CD14-positive monocyte (primary cell): ENCODE measurements at regions not wholly inside any gene's neighbourhood (a gene's known extent, or its start where the extent isn't known, plus 50 kb on each side); places are given as distances from the start of the nearest gene placed in this dataset.

Source experiments
- DNase-seq, 3 donors: peaks; one replicate each; pipeline ENCODE4 v3.0.0-alpha.2; 2011 to 2022
- H2AFZ ChIP-seq: 2 replicates; pipeline ENCODE4 v1.6.0; 2012; ENCODE audit warnings: mild to moderate bottlenecking, low read depth, low read length, inconsistent platforms; ENCODE audit not compliant: insufficient read depth, poor library complexity, severe bottlenecking
- H3K27ac ChIP-seq, 2 donors: 1 replicate in 1 of 2; 2 replicates in 1 of 2; pipeline ENCODE4 v1.5.1; 2012 to 2013; ENCODE audit warnings: low read length in 2 of 2, control low read depth in 1 of 2, inconsistent platforms in 1 of 2, low read depth in 1 of 2, mild to moderate bottlenecking in 1 of 2
- H3K27me3 ChIP-seq, 2 donors: one replicate each; pipeline versions ENCODE4 v1.6.0 to v1.6.1; 2011 to 2013; ENCODE audit warnings: low read length in 2 of 2; ENCODE audit not compliant: control insufficient read depth in 2 of 2, insufficient read depth in 2 of 2
- H3K36me3 ChIP-seq, 2 donors: replicated peaks in 1 of 2; 1 replicate in 1 of 2; 2 replicates in 1 of 2; pipeline versions ENCODE4 v1.5.1 to v1.6.1; 2012 to 2013; ENCODE audit warnings: low read length in 2 of 2, control low read depth in 1 of 2, inconsistent platforms in 1 of 2, mild to moderate bottlenecking in 1 of 2; ENCODE audit not compliant: insufficient read depth in 2 of 2, control insufficient read depth in 1 of 2
- H3K4me1 ChIP-seq, 2 donors: 1 replicate in 1 of 2; 2 replicates in 1 of 2; pipeline versions ENCODE4 v1.5.1 to v1.6.1; 2012 to 2013; ENCODE audit warnings: low read length in 2 of 2, control low read depth in 1 of 2, inconsistent platforms in 1 of 2, mild to moderate bottlenecking in 1 of 2, moderate library complexity in 1 of 2; ENCODE audit not compliant: insufficient read depth in 2 of 2, control insufficient read depth in 1 of 2
- H3K4me2 ChIP-seq: replicated peaks from 2 replicates; pipeline ENCODE3; 2012; ENCODE audit warnings: low read length, moderate library complexity, mild to moderate bottlenecking; ENCODE audit not compliant: poor library complexity, severe bottlenecking; ENCODE audit errors: extremely low read depth
- H3K4me3 ChIP-seq, 3 experiments: fragments of 200-600 bp in 1 of 3; sonication (generic) in 1 of 3; replicated peaks in 1 of 3; 1 replicate in 2 of 3; 2 replicates in 1 of 3; pipeline ENCODE4 v1.5.1; 2011 to 2013; ENCODE audit warnings: low read length in 3 of 3, mild to moderate bottlenecking in 3 of 3, control low read depth in 2 of 3, low read depth in 2 of 3, inconsistent platforms in 1 of 3, moderate library complexity in 1 of 3
- H3K79me2 ChIP-seq: 2 replicates; pipeline ENCODE4 v1.6.0; 2012; ENCODE audit warnings: mild to moderate bottlenecking, control low read depth, inconsistent platforms, low read length, moderate library complexity; ENCODE audit not compliant: insufficient read depth
- H3K9ac ChIP-seq: 2 replicates; pipeline ENCODE4 v1.6.0; 2017; ENCODE audit warnings: low read length, mild to moderate bottlenecking; ENCODE audit not compliant: insufficient read depth, poor library complexity, severe bottlenecking
- H3K9me3 ChIP-seq, 2 donors: replicated peaks in 1 of 2; 1 replicate in 1 of 2; 2 replicates in 1 of 2; pipeline versions ENCODE4 v1.5.1 to v1.6.1; 2012 to 2013; ENCODE audit warnings: low read length in 2 of 2, control low read depth in 1 of 2; ENCODE audit not compliant: control insufficient read depth in 1 of 2, insufficient read depth in 1 of 2
- H4K20me1 ChIP-seq: 2 replicates; pipeline ENCODE4 v1.6.0; 2012; ENCODE audit warnings: mild to moderate bottlenecking, low read length, control low read depth, moderate library complexity; ENCODE audit not compliant: insufficient read depth
- H3K27ac Mint-ChIP-seq, 7 donors: one replicate each; pipeline ENCODE4 v1.8.0; 2020; ENCODE audit warnings: mild to moderate bottlenecking in 7 of 7, mixed read lengths in 7 of 7, moderate library complexity in 6 of 7, inconsistent platforms in 2 of 7
- H3K27me3 Mint-ChIP-seq, 3 donors: one replicate each; pipeline ENCODE4 v1.8.0; 2021 to 2022; ENCODE audit warnings: low read depth in 3 of 3, mild to moderate bottlenecking in 3 of 3, mixed read lengths in 3 of 3, moderate library complexity in 3 of 3, inconsistent platforms in 1 of 3
- H3K36me3 Mint-ChIP-seq, 2 donors: one replicate each; pipeline ENCODE4 v1.8.0; 2020; ENCODE audit warnings: mixed read lengths in 2 of 2, inconsistent platforms in 1 of 2, mild to moderate bottlenecking in 1 of 2
- H3K4me1 Mint-ChIP-seq: one replicate; pipeline ENCODE4 v1.8.0; 2020; ENCODE audit warnings: mild to moderate bottlenecking, mixed read lengths
- H3K4me3 Mint-ChIP-seq, 2 donors: one replicate each; pipeline ENCODE4 v1.8.0; 2020; ENCODE audit warnings: mild to moderate bottlenecking in 2 of 2, mixed read lengths in 2 of 2, moderate library complexity in 1 of 2
- H3K9me3 Mint-ChIP-seq, 7 donors: one replicate each; pipeline ENCODE4 v1.8.0; 2020 to 2022; ENCODE audit warnings: mixed read lengths in 7 of 7, mild to moderate bottlenecking in 6 of 7, moderate library complexity in 6 of 7, inconsistent platforms in 2 of 7
- CTCF ChIP-seq: fragments of 200-600 bp; IDR thresholded peaks from one replicate; pipeline ENCODE4 v1.8.0; 2022; ENCODE audit warnings: antibody characterized with exemption, mild to moderate bottlenecking
- WGBS: methylation state at CpG from one replicate; pipeline ENCODE4 v1.1.5; 2013; ENCODE audit warnings: missing lambda C conversion rate; ENCODE audit not compliant: insufficient coverage; 5-methylcytosine and 5-hydroxymethylcytosine counted together
- intact Hi-C, 2 donors: fragments of 100-400 bp; cut with micrococcal nuclease; formaldehyde crosslinking; loops; one replicate each; pipeline versions ENCODE4 v1.15.0 to v1.15.1; 2023

GRCh38 chr4:45121426-45121975, 395.1 kb upstream of the GNPDA2 start:
- Histone ChIP-seq H3K27ac (no peak overlapping the region), H3K9ac (no peak overlapping the region), H2AFZ (no peak overlapping the region), H3K79me2 (no peaks in the 10 kb centered on the region), H3K4me2 (no peak overlapping the region), H3K36me3 (no peaks in the 10 kb centered on the region), H3K9me3 (no peaks in the 10 kb centered on the region), H3K27me3 (no peaks in the 10 kb centered on the region), H3K4me1 (no peaks in the 10 kb centered on the region), H4K20me1 (no peaks in the 10 kb centered on the region), H3K4me3 (no peak overlapping the region)
- Mint-ChIP-seq H3K27ac (no peak overlapping the region), H3K9me3 (peaks cover 0 to 3% (median 0%) of the 10 kb centered on the region in 7 donors), H3K27me3 (peaks cover 0 to 1% (median 0%) of the 10 kb centered on the region in 3 donors), H3K4me1 (no peaks in the 10 kb centered on the region), H3K36me3 (no peaks in the 10 kb centered on the region), H3K4me3 (no peak overlapping the region)
- WGBS: no CpG with 5 or more reads among the region's 2 CpGs
- intact Hi-C loops: no loop called here
- no peak for DNase-seq
- TF ChIP-seq CTCF: no peak

- no peak for DNase-seq
- WGBS: 75% methylated on average over 1 of the region's 3 CpGs
- H3K27ac ChIP-seq: no peak overlapping the region
- Mint-ChIP-seq H3K27me3 (peaks cover 0 to 1% (median 0%) of the 10 kb centered on the region in 3 donors), H3K4me1 (no peaks in the 10 kb centered on the region), H3K36me3 (no peaks in the 10 kb centered on the region), H3K27ac (no peak overlapping the region), H3K9me3 (peaks cover 0 to 2% (median 0%) of the 10 kb centered on the region in 7 donors), H3K4me3 (no peak overlapping the region)
- H4K20me1 ChIP-seq: no peaks in the 10 kb centered on the region
- no peak overlapping the region for H2AFZ ChIP-seq
- H3K4me3 ChIP-seq: no peak overlapping the region
- no peaks in the 10 kb centered on the region for H3K4me1 ChIP-seq
- no peaks in the 10 kb centered on the region for H3K79me2 ChIP-seq
- H3K27me3 ChIP-seq: no peaks in the 10 kb centered on the region
- H3K9me3 ChIP-seq: no peaks in the 10 kb centered on the region
- no peak overlapping the region for H3K4me2 ChIP-seq
- H3K36me3 ChIP-seq: no peaks in the 10 kb centered on the region
- H3K9ac ChIP-seq: no peak overlapping the region
- no peak for TF ChIP-seq CTCF
- intact Hi-C loops: no loop called here
Observed at GRCh38 chr4:45120163-45120562, 393.8 kb upstream of the GNPDA2 start.
